ENCODE measurements at regions not wholly inside any gene's neighbourhood (a gene's known extent, or its start where the extent isn't known, plus 50 kb on each side); places are given as distances from the start of the nearest gene placed in this dataset.
"Not testable (repeated sequence)": the region's sequence is repeated elsewhere in the genome, so short reads cannot be mapped to it uniquely, and the experiment has no call there.

DNA sequence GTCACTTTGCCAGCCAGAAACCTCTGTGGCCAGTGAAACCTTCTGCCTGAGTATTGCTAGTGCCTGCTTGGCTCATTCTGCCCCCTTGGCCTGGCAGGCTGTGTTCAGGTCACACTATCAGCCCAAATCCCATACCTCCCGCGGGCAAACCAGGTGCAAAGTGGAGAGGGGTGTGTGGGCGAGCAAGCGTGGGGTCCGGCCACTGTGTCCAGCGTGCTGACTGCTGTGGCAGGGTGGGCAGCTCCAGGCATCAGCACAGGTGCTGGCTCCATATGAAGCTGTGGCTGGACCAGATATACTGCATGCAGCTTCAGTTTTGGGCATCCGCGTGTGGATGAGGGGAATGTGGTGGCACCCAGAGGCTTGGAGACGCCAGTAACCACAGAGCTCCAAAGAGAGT, 576.5 kb upstream of the EDIL3 start:
- DNase-seq, result no peak

DNA sequence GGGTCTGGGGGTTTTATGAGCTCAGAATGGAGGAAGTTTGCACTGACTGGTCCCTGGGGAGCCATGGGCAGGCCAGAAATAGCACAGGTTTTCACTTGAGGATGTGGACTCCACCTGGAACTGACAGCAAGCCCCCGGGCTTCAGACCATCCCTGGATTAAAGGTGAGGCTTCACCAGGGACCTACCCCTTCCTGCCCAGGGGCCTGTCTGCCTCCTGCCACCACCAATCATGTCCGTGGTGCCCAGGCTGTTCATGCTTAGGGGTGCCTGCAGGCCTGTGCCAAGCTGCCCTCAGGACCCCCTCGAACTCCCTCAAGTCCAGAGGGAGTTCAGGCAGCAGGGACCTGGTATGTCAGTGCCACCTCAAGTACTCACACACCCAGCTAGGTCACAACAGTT, 577.2 kb upstream of the EDIL3 start:
- no peak for DNase-seq

DNA sequence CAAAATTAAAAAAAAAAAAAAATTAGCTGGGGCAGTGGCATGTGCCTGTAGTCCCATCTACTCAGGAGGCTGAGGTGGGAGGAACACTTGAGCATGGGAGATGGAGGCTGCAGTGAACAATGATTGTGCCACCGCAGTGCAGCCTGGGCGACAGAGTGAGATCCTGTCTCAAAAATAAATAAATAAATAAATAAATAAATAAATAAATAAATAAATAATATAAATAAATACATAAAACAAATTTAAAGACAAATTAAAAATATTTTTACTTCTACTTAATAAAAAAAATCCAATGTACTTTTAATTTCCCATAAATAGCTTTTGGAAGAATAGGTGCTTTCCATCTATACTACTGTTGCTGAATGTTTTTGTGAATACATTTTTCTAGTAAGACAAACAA, 598.4 kb upstream of the EDIL3 start:
- no peak for DNase-seq

DNA sequence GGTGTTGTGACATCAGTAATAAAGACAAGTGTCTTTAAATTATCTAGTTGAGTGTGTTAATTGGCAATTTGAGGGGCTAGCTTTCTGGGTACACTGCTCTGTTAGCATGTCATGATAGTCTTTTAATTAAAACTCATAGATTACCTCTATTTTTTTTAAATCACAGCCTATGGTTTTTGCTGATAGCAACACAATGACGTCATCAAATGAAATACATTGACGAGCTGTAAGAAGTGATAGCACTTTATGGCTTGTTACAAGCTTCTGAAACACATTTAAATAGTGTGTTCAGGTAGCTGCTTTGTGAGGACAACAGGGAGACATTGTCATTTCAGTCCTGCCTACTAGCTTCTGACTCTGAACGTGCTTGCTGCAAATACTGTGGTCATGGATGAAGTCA, 600.5 kb upstream of the EDIL3 start:
- no peak for DNase-seq

DNA sequence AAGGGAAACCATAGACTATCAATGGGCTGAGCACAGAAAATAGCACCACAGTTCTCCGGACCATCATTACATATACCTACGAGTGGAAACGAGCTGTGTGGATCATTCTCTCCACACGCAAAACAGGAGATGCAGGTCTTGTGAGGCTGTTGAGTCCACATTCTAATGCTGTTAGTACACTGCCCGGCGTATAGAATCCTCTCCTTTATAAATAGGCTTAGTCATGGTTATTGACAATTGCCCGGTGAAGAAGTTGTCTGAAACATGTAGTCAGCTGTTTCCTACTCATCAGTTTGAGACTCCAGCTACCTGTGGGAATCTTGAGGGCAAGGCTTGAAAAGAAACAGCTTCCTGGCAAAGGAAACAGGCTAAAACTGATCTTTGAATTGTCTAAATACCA, 602.0 kb upstream of the EDIL3 start:
- DNase-seq, result no peak

DNA sequence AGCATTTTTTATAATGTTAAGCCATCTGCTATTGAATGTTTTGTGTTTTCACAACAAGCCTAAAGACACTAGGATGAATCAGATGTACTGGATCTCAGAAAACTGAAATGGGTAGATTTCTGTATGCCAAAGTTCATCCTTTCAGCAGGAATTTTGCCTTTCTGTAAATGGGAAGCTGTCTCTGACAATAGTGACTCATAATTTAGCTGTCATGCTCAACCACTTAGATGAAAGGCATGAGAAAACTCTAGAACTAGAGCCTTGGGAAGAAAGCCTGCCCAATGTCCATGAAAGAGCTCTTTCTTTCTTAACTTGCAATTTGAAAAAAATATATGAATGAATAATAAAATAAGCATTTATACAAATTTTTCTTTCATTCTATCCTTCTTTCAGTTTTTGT, 616.0 kb upstream of the EDIL3 start:
- DNase-seq, result no peak

DNA sequence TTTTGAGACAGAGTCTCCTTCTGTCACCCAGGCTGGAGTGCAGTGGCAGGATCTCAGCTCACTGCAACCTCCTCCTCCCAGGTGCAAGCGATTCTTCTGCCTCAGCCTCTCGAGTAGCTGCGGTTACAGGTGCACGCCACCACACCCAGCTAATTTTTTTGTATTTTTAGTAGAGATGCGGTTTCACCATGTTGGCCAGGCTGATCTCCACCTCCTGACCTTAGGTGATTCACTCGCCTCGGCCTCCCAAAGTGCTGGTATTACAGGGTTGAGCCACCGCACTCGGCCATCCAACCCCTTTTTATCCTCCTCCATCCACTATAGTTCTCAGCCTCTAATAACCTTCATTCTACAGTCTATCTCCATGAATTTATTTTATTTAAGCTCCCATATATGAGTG, 617.3 kb upstream of the EDIL3 start:
- DNase-seq, result not testable (repeated sequence)

DNA sequence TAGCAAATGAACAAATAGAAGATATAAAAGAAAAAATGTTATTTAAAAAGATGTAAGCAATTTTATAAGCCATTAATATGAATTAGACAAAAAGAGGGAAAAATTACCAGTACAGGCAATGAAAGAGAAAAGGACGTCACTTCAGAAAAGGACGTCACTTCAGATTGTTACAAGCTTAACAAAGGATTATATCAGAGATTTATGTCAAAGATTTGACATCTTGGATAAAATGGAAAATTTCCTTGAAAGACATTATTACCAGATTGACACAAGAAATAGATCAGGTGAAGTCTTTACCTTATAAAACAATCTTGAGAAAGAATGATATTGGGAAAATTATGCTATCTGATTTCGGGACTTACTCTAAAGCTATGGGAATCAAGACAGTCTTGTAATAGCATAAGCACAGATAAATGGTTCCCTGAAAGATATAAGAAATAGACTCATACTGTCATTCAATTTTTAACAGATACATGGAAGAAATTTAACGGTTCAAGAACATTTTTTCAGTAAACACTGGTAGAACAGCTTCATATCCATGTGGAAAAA, 625.4 kb upstream of the EDIL3 start:
- no peak for DNase-seq

DNA sequence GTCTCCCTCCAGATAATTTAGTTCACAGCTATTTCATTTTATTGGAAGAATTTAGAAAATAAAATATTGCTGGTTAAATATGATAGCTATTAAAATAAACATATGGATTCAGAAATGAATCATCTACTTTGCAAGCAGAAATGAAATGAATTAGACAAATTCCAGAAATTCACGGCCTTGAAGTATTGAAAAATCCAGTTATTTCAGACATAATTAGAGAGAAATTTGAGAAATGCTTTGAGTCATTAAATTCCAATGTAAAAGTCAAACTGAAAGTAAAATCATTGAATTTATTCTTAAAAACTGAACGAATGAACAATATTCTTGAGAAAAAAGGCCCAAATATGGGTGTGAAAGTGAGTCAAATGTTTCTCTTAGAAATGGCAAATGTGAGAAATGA, 632.6 kb upstream of the EDIL3 start:
- no peak for DNase-seq

DNA sequence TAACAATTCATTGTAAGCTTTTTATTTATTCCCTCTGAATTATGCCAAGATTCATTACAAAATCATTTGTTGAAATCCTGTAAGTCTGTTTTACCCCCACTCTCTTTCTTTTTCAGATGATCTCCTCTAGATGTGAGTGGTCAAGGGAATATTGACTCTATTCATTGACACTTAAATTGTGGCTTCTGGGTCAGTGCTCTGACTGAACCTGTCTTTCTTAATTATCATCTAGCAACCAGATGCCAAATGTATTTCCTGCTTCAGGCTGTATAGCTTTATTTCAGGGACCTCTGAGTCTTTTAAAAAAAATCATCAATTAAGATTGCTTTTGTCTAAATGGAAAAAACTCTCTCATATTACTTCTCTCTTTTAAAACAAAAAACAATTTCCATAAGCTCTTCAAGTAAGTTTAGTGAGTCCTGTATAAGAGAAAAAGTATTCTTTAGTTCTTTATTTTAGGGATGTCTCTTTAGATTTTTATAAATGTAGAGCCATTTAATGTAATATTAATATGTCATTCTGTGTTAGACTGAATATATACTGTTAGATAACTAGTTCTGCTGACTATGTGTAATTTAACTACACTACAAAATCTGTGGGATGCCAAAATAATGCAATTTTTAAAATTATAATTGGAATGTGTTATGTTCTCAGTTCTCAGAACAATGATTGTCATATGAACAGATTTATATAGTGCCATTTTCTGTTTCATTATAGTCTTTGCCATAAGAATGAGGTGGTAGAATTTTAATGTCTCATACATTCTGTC, 645.8 kb upstream of the EDIL3 start:
- no peak for DNase-seq

DNA sequence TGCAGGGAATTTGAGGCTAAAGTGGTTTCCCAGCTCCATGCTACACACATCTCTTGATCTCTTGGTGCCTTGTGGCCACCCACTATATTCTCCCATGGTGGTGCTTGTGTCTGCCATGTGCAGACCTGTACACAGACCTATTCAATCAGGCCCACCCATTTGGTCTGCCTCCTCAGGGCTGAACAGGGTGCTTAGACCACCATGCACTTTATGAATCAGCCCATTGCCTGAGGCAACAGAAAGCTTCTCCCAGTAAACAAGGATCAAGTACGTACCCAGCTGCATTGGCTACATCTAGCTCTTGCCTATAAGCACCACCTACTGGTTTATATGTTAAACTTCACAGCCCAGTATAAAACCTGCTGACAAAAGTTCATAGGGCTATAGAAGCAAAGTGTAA, 664.3 kb upstream of the EDIL3 start:
- peak; percentile 6 to 63 for DNase-seq

DNA sequence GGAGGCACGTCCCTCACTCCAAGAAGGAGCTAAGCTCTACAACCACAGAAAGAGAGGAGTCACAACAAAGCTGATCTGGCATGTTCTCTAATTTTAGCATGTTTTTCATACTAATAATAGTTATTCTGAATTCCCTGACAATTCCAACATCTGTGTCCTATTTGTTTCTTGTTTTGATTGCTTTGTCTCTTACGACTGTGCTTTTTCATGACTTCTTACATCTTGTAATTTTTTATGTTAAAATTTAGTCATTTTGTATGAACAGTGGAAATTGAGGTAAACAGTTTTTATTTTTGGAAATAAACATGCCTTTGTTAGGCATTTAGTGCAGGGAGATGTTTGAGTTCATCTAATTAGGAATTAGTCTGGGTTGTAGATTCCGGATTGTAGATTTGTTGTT, 668.1 kb upstream of the EDIL3 start:
- no peak for DNase-seq

DNA sequence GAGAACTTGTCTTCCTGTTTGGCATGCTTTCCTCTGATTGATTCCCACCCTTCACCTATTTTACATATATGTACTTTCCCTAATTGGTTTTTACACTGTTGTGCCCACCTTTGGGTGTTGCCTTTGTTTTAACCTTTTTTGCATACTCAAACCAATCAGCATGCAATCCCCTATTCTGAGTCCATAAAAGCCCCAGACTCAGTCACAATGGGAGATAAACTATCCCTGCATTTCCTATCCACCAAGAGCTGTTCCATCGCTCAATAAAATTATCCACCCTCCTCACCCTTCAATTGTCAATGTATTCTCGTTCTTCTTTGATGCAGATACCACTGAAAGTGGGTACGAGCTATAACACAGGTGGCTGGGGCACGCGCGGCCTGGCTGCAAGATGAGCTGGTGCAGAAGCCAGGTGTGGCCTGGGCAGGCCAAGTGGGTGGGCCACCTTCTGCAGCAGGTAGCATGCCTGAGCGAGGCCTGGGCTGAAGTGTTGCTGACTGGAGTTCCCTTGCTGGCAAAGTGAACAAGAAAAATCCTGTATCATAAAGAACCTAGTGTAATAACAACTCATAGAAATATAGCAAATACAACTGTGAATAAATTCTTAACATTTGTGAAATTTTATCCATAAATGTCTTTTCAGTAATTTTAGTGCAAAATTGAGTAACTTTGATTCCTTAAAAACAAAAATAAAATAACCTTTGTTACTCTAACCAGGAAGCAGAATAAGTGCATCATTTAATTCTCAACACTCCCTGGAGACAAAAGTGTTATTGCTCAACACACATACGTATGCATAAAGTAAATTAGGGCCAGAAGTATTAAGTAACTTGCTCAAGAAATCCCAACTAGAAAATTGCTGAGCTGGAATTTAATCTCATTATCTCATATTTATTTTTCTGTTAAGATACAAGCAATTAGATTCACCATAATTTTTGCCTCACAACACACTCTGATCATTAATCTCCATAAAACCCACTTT, 685.3 kb upstream of the EDIL3 start:
- no peak for DNase-seq

DNA sequence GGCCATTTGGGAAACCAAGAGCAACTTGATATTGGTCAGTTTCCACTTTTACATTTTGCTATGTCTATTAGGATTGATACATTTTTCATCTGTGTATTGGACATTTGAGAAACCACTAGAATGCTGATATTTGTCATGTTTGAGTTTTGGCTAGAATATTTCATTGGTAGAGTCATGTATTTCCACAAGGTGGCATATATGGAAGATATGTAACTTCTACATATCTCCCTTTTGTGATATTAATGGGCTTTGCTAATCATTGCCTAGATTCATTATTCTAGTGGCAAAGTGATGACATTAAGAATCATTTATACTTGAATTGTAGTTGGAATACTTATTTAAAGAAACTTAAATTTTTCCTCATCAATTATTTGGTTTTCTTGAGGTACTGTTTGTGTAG, 692.9 kb upstream of the EDIL3 start:
- no peak for DNase-seq

DNA sequence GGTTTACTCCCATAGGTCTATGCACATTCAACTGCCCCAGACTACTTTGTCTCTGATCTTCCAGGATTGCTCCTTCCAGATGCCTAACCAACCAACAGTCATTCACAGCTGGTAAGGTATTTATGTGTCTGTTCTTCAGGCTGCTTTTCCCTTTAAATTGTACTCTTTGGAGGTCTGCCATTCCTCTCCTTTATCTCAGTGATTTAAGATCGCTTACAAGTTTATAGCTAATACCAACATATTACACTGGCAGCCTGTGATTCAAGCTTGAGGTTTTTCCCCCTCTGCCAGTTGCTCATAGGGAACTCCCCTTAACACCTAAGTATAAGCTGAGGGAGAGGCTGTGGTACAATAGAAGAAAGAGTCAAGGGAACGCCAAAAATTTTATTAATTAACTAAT, 711.7 kb upstream of the EDIL3 start:
- DNase-seq, result no peak

DNA sequence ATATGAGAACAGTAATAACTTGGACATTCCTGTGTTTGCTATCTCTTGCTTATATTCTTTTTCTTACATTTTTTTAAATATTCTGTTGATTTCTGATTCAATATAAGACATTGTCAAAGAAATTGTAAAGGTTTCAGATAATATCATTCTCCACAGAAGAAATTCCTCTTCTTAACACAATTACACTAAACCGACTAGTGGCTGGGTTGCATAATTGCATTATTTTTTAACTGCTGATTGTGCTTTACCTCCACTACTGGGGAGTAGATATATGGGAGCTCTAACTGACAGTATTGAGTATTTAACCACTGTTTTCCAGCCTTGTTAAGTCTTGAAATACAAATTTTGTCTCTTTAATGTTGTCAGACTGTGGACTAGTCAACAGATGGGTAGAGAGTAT, 723.8 kb upstream of the EDIL3 start:
- DNase-seq, result peak in 1 of 2 experiments; percentile 6

DNA sequence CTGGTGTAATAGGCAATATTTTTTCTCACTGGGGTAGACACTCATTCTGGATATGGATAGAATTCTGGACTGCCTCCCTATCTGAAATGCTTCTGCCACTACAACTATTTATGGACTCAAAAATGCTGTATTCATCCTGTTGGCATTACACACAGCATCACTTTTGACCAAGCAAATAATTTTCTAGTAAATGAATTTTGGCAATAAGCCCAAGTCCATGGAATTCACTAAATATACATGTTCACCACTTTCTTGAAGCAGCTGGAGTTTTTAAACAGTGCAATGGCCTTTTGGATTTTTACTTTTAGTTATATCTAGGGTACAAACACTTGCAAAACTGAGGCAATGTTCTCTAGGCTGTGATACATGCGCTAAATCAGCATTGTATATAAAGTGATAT, 724.9 kb upstream of the EDIL3 start:
- DNase-seq, result no peak

DNA sequence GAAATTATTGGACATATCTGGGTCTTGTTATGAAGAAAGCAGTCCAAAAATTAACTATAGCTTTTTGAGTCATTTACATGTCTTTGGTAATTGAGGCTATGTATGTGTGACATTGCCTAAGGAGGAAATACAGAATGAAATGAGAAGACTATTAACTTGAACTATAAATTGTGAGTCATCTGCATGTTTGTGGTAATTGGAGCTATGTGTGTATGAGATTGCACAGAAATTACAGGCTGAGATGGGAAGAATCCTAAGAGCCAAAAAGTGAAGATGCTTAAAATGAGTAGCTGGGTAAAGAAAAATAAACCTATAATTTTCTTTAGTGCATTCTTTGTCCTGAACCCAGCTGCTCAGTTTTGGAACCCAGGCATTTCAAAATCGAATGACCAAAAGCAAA, 747.6 kb upstream of the EDIL3 start:
- DNase-seq, result no peak

DNA sequence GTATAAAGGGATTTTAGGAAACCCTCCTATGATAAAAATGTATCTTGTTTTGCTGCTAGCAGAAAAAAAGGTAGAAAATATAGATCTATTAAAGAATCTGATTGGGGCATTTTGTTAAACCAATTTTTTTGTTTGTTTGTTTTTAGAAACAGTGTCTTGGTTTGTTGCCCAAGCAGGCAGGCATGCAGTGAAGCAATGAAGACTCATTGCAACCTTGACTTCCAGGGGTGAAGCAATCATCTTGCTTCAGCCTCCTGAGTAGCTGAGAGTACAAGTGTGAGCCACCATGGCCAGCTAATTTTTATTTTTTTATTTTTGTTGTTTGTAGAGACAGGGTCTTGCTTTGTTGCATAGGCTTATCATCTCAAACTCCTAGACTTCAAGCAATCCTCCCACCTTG, 755.8 kb upstream of the EDIL3 start:
- no peak for DNase-seq

DNA sequence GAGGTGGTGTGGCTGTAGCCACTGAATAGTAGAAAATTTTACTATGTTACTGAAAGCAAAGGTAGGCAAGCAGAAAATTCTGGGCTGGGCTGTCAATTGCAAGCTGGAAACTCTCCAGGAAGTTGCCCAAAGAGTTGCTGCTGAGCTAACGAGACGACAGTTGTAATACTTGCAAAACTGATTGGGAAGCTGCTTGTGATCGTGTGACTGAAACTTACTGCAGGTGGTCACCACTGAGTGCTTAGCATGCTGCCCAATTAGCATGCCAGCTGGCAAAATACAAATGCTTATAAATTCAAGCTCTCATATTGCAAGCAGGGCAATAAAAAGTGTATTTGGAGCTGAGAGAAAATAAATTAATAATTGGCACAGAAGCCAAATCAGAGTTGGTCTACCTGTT, 758.5 kb upstream of the EDIL3 start:
- peak; percentile 42 to 85 for DNase-seq

DNA sequence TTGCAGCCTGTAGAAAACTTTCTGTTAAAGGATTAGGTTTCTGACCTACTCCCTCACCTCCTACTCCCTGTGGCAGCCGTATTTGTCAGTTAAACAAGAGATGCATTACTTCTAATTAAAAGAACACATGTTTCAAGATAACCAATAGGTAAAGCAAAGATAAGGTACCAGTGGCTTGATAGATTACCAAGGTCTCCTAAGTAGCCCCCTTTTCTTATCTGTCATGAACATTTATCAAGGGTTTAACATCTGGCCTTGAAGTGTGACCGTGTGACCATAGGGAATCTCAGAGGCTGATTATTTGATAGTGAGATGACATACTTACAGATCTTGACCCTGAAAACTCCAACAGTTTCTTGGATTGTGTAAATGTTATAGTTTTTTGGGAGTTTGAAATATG, 764.0 kb upstream of the EDIL3 start:
- DNase-seq, result no peak

DNA sequence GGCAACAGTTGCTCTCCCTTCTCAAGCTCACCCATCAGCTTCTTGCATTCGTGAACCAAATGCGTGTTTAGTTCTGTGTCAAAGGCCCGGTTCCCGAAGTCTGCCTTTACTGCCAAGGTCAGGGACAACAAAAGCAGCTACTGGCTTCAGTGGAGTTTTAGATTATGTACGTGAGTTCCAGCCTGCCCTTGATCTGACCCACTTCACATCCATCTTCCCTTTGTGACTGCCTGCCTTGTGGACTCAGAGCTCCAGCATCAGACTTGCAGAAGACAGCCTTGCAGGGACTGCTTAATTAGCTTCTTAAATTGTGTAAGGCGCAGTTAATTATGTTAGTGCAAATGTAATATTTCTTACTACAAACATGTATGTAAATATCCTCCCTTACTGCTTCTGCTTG, 774.7 kb upstream of the EDIL3 start:
- no peak for DNase-seq

DNA sequence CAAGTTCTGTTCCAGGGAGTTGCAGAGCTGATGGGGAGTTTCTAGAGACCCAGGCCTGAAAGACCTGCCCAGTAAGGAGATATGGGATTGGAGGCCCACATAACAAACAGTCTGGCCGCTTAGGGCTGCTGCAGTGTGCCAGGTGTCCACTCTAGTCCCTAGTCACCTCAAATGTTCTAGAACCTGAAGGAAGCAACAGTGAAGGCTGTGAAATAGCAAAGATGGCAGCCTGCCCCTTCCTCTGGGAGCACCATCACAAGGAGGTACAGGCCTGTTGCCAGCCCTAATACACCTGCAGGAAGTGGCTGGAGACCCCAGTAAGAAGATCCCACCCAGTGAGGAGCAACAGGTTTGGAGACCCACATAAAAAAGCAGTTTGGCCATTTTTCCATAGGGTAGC, 783.8 kb upstream of the EDIL3 start:
- DNase-seq, result no peak

DNA sequence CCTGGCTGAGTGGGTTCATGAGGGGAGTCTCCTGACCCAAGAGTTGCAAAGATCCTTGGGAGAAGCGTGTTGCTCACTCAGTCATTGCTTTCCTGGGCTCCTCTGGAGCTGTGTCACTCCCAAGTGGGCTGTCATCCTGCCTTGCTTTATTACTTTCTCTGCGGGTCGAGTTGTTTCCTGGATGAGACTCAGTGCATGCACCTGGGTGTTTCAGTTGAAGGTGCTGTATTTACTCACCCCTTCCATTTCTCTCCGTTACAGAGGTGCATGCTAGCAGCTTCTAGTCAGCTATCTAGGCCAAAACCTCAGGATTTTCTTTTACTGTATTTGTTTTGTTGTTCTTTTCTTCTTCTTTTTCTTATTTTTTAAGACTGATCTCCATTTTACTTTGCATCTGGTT, 785.5 kb upstream of the EDIL3 start:
- no peak for DNase-seq

All from NCI-H524 (cell line).